ENCODE measurements at regions not wholly inside any gene's neighbourhood (a gene's known extent, or its start where the extent isn't known, plus 50 kb on each side); places are given as distances from the start of the nearest gene placed in this dataset.

- DNase-seq: no peak
- H3K36me3 ChIP-seq: no peaks in the 10 kb centered on the region
- no peak overlapping the region for H3K27ac ChIP-seq (replicated peaks)
- H3K4me3 ChIP-seq: no peak overlapping the region
- intact Hi-C loops (cut with micrococcal nuclease): no loop called here
- TF ChIP-seq, protein P1, sequence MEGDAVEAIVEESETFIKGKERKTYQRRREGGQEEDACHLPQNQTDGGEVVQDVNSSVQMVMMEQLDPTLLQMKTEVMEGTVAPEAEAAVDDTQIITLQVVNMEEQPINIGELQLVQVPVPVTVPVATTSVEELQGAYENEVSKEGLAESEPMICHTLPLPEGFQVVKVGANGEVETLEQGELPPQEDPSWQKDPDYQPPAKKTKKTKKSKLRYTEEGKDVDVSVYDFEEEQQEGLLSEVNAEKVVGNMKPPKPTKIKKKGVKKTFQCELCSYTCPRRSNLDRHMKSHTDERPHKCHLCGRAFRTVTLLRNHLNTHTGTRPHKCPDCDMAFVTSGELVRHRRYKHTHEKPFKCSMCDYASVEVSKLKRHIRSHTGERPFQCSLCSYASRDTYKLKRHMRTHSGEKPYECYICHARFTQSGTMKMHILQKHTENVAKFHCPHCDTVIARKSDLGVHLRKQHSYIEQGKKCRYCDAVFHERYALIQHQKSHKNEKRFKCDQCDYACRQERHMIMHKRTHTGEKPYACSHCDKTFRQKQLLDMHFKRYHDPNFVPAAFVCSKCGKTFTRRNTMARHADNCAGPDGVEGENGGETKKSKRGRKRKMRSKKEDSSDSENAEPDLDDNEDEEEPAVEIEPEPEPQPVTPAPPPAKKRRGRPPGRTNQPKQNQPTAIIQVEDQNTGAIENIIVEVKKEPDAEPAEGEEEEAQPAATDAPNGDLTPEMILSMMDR (IDR thresholded peaks at IDR 0.05; ENCODE audit: borderline replicate concordance): peak; percentile 31
- H3K27me3 ChIP-seq (ENCODE audit: low read depth): peaks cover 13% of the 10 kb centered on the region
- H3K9me3 ChIP-seq (replicated peaks): no peaks in the 10 kb centered on the region
- H3K4me1 ChIP-seq: no peaks in the 10 kb centered on the region
Observed at GRCh38 chr10:85222300-85222699, 893.9 kb downstream of the CCSER2 start.

DNA sequence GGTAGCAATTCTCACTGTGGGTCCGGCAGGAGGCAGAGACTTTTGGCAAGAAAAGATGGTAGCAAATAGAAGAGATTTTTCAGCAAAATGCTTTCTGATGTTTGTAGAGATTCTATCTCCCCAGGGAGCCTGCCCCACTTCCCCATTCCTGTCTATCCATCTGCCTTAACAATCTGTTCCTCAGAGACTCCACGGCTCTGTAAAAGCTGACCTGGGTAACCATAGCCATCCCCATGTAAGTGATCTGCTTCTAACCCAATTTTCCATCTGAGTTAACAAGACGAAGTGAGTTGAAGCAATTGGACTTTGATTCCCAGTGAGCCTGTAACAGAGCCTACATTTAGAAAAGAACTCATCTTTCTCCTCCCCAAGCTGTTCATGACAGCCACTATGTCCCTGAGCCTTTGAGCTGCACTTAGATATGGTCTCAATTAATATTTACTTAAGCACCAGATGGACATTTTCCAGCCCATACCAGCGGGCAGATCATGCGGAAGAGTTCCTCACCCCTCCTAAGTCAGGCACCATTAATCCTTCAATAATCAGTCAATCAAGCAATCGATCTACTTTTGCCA lies 896.1 kb downstream of the CCSER2 start:
- intact Hi-C loops (cut with micrococcal nuclease): no loop called here
- Histone ChIP-seq H3K4me1 (no peaks in the 10 kb centered on the region), H3K27ac (replicated peaks) (no peak overlapping the region), H3K27me3 (ENCODE audit: low read depth) (peaks cover 10% of the 10 kb centered on the region), H3K9me3 (replicated peaks) (no peaks in the 10 kb centered on the region), H3K36me3 (no peaks in the 10 kb centered on the region), H3K4me3 (no peak overlapping the region)
- DNase-seq: no peak
- TF ChIP-seq, protein P1 (IDR thresholded peaks at IDR 0.05; ENCODE audit: borderline replicate concordance): no peak

- TF ChIP-seq, protein P1 (IDR thresholded peaks at IDR 0.05; ENCODE audit: borderline replicate concordance): no peak
- H3K4me1 ChIP-seq: no peaks in the 10 kb centered on the region
- H3K27ac ChIP-seq (replicated peaks): no peak overlapping the region
- no peaks in the 10 kb centered on the region for H3K36me3 ChIP-seq
- H3K4me3 ChIP-seq: no peak overlapping the region
- intact Hi-C loops (cut with micrococcal nuclease): no loop called here
- H3K27me3 ChIP-seq (ENCODE audit: low read depth): peaks cover 9% of the 10 kb centered on the region
- DNase-seq: no peak
- no peaks in the 10 kb centered on the region for H3K9me3 ChIP-seq (replicated peaks)
Observed at GRCh38 chr10:85225311-85225710, 896.9 kb downstream of the CCSER2 start.

DNA sequence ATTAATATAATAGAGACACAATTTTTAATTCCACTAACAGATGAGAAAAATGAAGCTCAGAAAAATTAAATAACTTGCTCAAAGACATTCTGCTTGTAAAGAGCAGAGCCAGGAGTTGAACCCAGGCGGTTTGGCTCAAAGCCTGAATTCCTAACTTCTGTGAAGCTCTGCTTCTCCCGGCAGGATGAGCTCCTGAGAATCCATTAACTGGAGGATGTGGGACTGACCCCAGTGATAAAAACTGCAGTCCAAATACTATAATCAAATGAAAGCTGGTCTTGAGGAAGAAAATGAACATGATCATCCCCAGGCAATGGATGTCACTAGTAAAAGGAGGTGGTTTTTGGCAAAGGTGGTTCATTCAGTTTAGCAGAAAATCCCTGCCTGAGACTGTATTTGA lies 898.2 kb downstream of the CCSER2 start:
- H3K27me3 ChIP-seq (ENCODE audit: low read depth): peaks cover 9% of the 10 kb centered on the region
- TF ChIP-seq, protein P1 (IDR thresholded peaks at IDR 0.05; ENCODE audit: borderline replicate concordance): no peak
- H3K27ac ChIP-seq (replicated peaks): no peak overlapping the region
- H3K36me3 ChIP-seq: no peaks in the 10 kb centered on the region
- intact Hi-C loops (cut with micrococcal nuclease): no loop called here
- no peaks in the 10 kb centered on the region for H3K9me3 ChIP-seq (replicated peaks)
- no peak overlapping the region for H3K4me3 ChIP-seq
- no peak for DNase-seq
- H3K4me1 ChIP-seq: no peaks in the 10 kb centered on the region

- DNase-seq: no peak
- peaks cover 5% of the 10 kb centered on the region for H3K27me3 ChIP-seq (ENCODE audit: low read depth)
- no peak overlapping the region for H3K27ac ChIP-seq (replicated peaks)
- intact Hi-C loops (cut with micrococcal nuclease): no loop called here
- H3K36me3 ChIP-seq: no peaks in the 10 kb centered on the region
- no peaks in the 10 kb centered on the region for H3K4me1 ChIP-seq
- no peaks in the 10 kb centered on the region for H3K9me3 ChIP-seq (replicated peaks)
- TF ChIP-seq, protein P1 (IDR thresholded peaks at IDR 0.05; ENCODE audit: borderline replicate concordance): no peak
- no peak overlapping the region for H3K4me3 ChIP-seq
Observed at GRCh38 chr10:85228726-85229125, 900.3 kb downstream of the CCSER2 start.

Measured in left ventricle myocardium inferior (tissue), 1 donor.